ENCODE measurements at regions not wholly inside any gene's neighbourhood (a gene's known extent, or its start where the extent isn't known, plus 50 kb on each side); places are given as distances from the start of the nearest gene placed in this dataset.

- peaks cover 3% of the 10 kb centered on the region for H3K4me1 ChIP-seq (ENCODE audit: control insufficient read depth, insufficient read depth, low read length)
- TF ChIP-seq OVOL3 (tag by site-specific recombination; IDR thresholded peaks at IDR 0.05) (no peak), OSR2 (tag by site-specific recombination; IDR thresholded peaks at IDR 0.05) (no peak), ZNF558 (tag by site-specific recombination; IDR thresholded peaks at IDR 0.05) (no peak), SP7 (tag by site-specific recombination; IDR thresholded peaks at IDR 0.05) (no peak), YY1 (tag by site-specific recombination; IDR thresholded peaks at IDR 0.05) (no peak), ZNF211 (tag by site-specific recombination; IDR thresholded peaks at IDR 0.05; ENCODE audit: low read depth) (no peak), ZNF768 (tag by site-specific recombination; IDR thresholded peaks at IDR 0.05) (no peak), ZNF521 (tag by site-specific recombination; IDR thresholded peaks at IDR 0.05) (no peak), ZFP37 (tag by site-specific recombination; IDR thresholded peaks at IDR 0.05) (no peak), MEIS1 (CRISPR knock-in tag; IDR thresholded peaks at IDR 0.05; ENCODE audit: borderline replicate concordance) (no peak), KLF10 (tag by site-specific recombination; IDR thresholded peaks at IDR 0.05) (no peak), ZNF501 (tag by site-specific recombination; IDR thresholded peaks at IDR 0.05) (no peak)
- CTCF ChIA-PET, result interaction anchor here (0.8 kb wide), 1 partner anchor 23 kb away, joined by 4 read pairs; no protein-coding TSS in a partner anchor
- H3K27ac ChIP-seq (ENCODE audit: extremely low read depth, low read depth, low read length), result no peak overlapping the region
- no peak overlapping the region for H3K4me3 ChIP-seq (ENCODE audit: low read depth, low read length)
- POLR2A ChIA-PET, result no interaction called here
- no peaks in the 10 kb centered on the region for H3K36me3 ChIP-seq (ENCODE audit: control insufficient read depth in 2 of 2, insufficient read depth in 1 of 2, low read length in 2 of 2)
- H3K9me3 ChIP-seq (ENCODE audit: control insufficient read depth, insufficient read depth, low read depth, low read length), result no peaks in the 10 kb centered on the region
Measured at GRCh38 chr6:37766717-37767116, 52.8 kb upstream of the ZFAND3 start.

GRCh38 chr6:37765182-37765775, 54.2 kb upstream of the ZFAND3 start:
- Histone ChIP-seq H3K36me3 (ENCODE audit: control insufficient read depth in 2 of 2, insufficient read depth in 1 of 2, low read length in 2 of 2) (no peaks in the 10 kb centered on the region), H3K4me1 (ENCODE audit: control insufficient read depth, insufficient read depth, low read length) (peaks cover 3% of the 10 kb centered on the region), H3K9me3 (ENCODE audit: control insufficient read depth, insufficient read depth, low read depth, low read length) (no peaks in the 10 kb centered on the region), H3K4me3 (ENCODE audit: low read depth, low read length) (no peak overlapping the region), H3K27ac (ENCODE audit: extremely low read depth, low read depth, low read length) (no peak overlapping the region)
- ChIA-PET CTCF (no interaction called here), POLR2A (no interaction called here)
- TF ChIP-seq ZNF292 (tag by site-specific recombination; IDR thresholded peaks at IDR 0.05; ENCODE audit: borderline replicate concordance, low read depth), result no peak
- TF ChIP-seq TRIM28 (IDR thresholded peaks at IDR 0.05; ENCODE audit: borderline replicate concordance, low read length), result no peak
- no peak for TF ChIP-seq ZNF391 (tag by site-specific recombination; IDR thresholded peaks at IDR 0.05; ENCODE audit: borderline replicate concordance, low read depth)
- TF ChIP-seq ZNF785 (tag by site-specific recombination; IDR thresholded peaks at IDR 0.05), result no peak
- no peak for TF ChIP-seq PRDM1 (tag by site-specific recombination; IDR thresholded peaks at IDR 0.05)
- TF ChIP-seq MEIS1 (CRISPR knock-in tag; IDR thresholded peaks at IDR 0.05; ENCODE audit: borderline replicate concordance), result no peak
- no peak for TF ChIP-seq ZFP41 (tag by site-specific recombination; IDR thresholded peaks at IDR 0.05; ENCODE audit: borderline replicate concordance)
- TF ChIP-seq ZNF223 (tag by site-specific recombination; IDR thresholded peaks at IDR 0.05), result no peak
- no peak for TF ChIP-seq ZNF416 (tag by site-specific recombination; IDR thresholded peaks at IDR 0.05)
- TF ChIP-seq ZNF792 (tag by site-specific recombination; IDR thresholded peaks at IDR 0.05), result no peak

DNA sequence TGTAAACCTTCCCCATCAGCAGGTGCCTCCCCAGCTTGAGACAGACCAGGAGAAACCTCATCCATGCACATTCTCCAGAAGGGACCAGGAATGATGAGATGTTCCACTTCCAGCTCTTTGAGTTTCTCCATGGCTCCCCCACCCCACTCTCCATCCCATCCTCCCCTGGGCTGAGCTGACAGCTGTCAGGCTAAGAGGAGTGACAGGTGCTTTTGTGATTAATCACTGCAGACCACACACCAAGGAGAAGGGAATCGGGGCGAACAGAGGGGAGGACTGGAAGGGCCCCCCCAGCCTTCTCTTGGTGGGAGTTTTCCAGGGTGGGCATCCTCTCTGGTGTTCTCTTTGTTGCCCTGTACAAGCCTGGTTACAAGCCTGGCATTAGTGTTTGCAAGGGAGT, 56.1 kb upstream of the ZFAND3 start:
- no peaks in the 10 kb centered on the region for H3K36me3 ChIP-seq (ENCODE audit: control insufficient read depth in 2 of 2, insufficient read depth in 1 of 2, low read length in 2 of 2)
- POLR2A ChIA-PET, result no interaction called here
- CTCF ChIA-PET, result no interaction called here
- TF ChIP-seq GLIS1 (tag by site-specific recombination; IDR thresholded peaks at IDR 0.05) (no peak), PRDM4 (tag by site-specific recombination; IDR thresholded peaks at IDR 0.05) (no peak), ZNF654 (tag by site-specific recombination; IDR thresholded peaks at IDR 0.05; ENCODE audit: low read depth) (no peak), HOXC10 (CRISPR knock-in tag; IDR thresholded peaks at IDR 0.05) (no peak), ZNF791 (tag by site-specific recombination; IDR thresholded peaks at IDR 0.05) (no peak), ZNF48 (tag by site-specific recombination; IDR thresholded peaks at IDR 0.05) (no peak), ZSCAN30 (tag by site-specific recombination; IDR thresholded peaks at IDR 0.05) (no peak), ZNF133 (tag by site-specific recombination; IDR thresholded peaks at IDR 0.05) (no peak), ZNF514 (tag by site-specific recombination; IDR thresholded peaks at IDR 0.05) (no peak), ZNF394 (tag by site-specific recombination; IDR thresholded peaks at IDR 0.05; ENCODE audit: borderline replicate concordance) (no peak), ZNF596 (tag by site-specific recombination; IDR thresholded peaks at IDR 0.05) (no peak)
- TF ChIP-seq, protein P1, sequence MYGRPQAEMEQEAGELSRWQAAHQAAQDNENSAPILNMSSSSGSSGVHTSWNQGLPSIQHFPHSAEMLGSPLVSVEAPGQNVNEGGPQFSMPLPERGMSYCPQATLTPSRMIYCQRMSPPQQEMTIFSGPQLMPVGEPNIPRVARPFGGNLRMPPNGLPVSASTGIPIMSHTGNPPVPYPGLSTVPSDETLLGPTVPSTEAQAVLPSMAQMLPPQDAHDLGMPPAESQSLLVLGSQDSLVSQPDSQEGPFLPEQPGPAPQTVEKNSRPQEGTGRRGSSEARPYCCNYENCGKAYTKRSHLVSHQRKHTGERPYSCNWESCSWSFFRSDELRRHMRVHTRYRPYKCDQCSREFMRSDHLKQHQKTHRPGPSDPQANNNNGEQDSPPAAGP (tag by site-specific recombination; IDR thresholded peaks at IDR 0.05), result no peak

More for the DNA sequence above, 56.1 kb upstream of the ZFAND3 start:
- no peak overlapping the region for H3K4me3 ChIP-seq (ENCODE audit: low read depth, low read length)
- peaks cover 3% of the 10 kb centered on the region for H3K4me1 ChIP-seq (ENCODE audit: control insufficient read depth, insufficient read depth, low read length)
- H3K9me3 ChIP-seq (ENCODE audit: control insufficient read depth, insufficient read depth, low read depth, low read length), result no peaks in the 10 kb centered on the region
- H3K27ac ChIP-seq (ENCODE audit: extremely low read depth, low read depth, low read length), result no peak overlapping the region
